ENCODE measurements at regions not wholly inside any gene's neighbourhood (a gene's known extent, or its start where the extent isn't known, plus 50 kb on each side); places are given as distances from the start of the nearest gene placed in this dataset.

DNA sequence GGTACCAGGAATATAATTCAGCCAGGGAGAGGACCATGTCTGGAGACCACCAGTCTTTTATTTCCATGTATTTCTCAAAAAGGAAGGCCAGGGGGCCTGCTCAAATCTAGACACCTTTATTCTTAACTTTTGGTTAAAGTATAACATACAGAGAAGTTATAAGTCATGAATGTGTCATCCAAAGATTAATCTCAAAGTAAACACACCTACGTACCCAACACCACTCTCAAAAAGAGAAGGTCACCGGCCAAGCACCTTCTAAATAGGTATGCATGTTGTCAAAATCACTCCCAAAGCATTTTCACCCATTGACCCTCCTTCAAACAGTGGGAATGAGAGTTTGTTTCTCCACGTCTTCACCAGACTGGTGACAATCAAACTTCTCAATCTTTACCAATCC is 60.0 kb upstream of the FZD10 start:
- TF ChIP-seq, protein P1, sequence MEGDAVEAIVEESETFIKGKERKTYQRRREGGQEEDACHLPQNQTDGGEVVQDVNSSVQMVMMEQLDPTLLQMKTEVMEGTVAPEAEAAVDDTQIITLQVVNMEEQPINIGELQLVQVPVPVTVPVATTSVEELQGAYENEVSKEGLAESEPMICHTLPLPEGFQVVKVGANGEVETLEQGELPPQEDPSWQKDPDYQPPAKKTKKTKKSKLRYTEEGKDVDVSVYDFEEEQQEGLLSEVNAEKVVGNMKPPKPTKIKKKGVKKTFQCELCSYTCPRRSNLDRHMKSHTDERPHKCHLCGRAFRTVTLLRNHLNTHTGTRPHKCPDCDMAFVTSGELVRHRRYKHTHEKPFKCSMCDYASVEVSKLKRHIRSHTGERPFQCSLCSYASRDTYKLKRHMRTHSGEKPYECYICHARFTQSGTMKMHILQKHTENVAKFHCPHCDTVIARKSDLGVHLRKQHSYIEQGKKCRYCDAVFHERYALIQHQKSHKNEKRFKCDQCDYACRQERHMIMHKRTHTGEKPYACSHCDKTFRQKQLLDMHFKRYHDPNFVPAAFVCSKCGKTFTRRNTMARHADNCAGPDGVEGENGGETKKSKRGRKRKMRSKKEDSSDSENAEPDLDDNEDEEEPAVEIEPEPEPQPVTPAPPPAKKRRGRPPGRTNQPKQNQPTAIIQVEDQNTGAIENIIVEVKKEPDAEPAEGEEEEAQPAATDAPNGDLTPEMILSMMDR (IDR thresholded peaks at IDR 0.05) = no peak
- intact Hi-C loops (cut with DNase I, micrococcal nuclease) = no loop called here
- Histone ChIP-seq H3K4me1 (ENCODE audit: insufficient read depth, low read length) (no peaks in the 10 kb centered on the region), H3K36me3 (ENCODE audit: insufficient read depth, low read length) (no peaks in the 10 kb centered on the region), H3K27me3 (ENCODE audit: control insufficient read depth in 1 of 2, insufficient read depth in 2 of 2, low read length in 2 of 2) (peaks cover 5 to 15% of the 10 kb centered on the region in 2 experiments), H3K4me3 (ENCODE audit: low read length) (no peak overlapping the region), H3K9me3 (ENCODE audit: control insufficient read depth in 1 of 2, insufficient read depth in 1 of 2, low read length in 2 of 2) (peaks cover 0 to 20% of the 10 kb centered on the region in 2 experiments), H3K27ac (ENCODE audit: low read depth in 1 of 2, low read length in 2 of 2) (no peak overlapping the region)
- Mint-ChIP-seq H3K27ac (no peak overlapping the region), H3K4me3 (no peak overlapping the region), H3K27me3 (peaks cover 34% of the 10 kb centered on the region), H3K4me1 (ENCODE audit: low read depth) (no peaks in the 10 kb centered on the region), H3K9me3 (no peaks in the 10 kb centered on the region), H3K36me3 (ENCODE audit: low read depth) (no peaks in the 10 kb centered on the region)
- DNase-seq (no peak), ATAC-seq (ENCODE audit: poor library complexity) (no peak)
- POLR2A ChIA-PET = no interaction called here
- CTCF ChIA-PET = no interaction called here

DNA sequence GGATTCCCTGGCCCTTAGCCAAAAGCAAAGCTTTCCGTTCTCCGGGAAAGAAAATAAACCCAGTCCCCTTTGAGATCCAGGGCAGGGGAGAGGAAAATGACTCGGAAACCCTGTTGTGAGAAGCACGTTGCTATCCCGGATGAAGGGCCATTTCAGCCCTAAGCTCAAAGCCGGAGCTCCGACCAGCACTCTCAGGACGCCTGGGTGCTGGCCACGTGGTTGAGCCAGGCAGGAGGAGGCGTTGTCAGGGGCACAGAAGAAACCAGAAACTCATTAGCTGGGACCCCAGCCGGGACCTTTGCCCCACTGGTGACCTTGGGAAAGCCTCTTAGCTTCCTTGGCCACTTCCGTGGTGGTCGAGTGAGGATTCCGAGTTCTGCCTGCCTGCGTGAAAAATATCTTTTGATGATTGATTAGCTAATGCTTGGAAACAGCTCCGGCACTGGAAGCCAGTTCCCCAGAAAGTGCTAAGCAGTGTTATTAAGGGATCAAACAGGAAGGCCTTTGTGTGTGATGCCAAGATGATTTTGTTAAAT is 57.6 kb upstream of the FZD10 start:
- no peaks in the 10 kb centered on the region for H3K4me1 ChIP-seq (ENCODE audit: insufficient read depth, low read length)
- H3K9me3 Mint-ChIP-seq = peaks cover 3% of the 10 kb centered on the region
- H3K9me3 ChIP-seq (ENCODE audit: control insufficient read depth in 1 of 2, insufficient read depth in 1 of 2, low read length in 2 of 2) = peaks cover 7 to 17% of the 10 kb centered on the region in 2 experiments
- no peak for ATAC-seq (ENCODE audit: poor library complexity)
- intact Hi-C loops (cut with DNase I, micrococcal nuclease) = no loop called here
- no peaks in the 10 kb centered on the region for H3K36me3 Mint-ChIP-seq (ENCODE audit: low read depth)
- no peaks in the 10 kb centered on the region for H3K4me1 Mint-ChIP-seq (ENCODE audit: low read depth)
- H3K36me3 ChIP-seq (ENCODE audit: insufficient read depth, low read length) = no peaks in the 10 kb centered on the region
- no peak overlapping the region for H3K4me3 Mint-ChIP-seq
- ChIA-PET POLR2A (no interaction called here), CTCF (no interaction called here)
- no peak for DNase-seq
- no peak overlapping the region for H3K4me3 ChIP-seq (ENCODE audit: low read length)
- peaks cover 5 to 15% of the 10 kb centered on the region in 2 experiments for H3K27me3 ChIP-seq (ENCODE audit: control insufficient read depth in 1 of 2, insufficient read depth in 2 of 2, low read length in 2 of 2)
- TF ChIP-seq, protein P1 (IDR thresholded peaks at IDR 0.05) = no peak
- H3K27me3 Mint-ChIP-seq = peaks cover 39% of the 10 kb centered on the region
- no peak overlapping the region for H3K27ac ChIP-seq (ENCODE audit: low read depth in 1 of 2, low read length in 2 of 2)
- H3K27ac Mint-ChIP-seq = no peak overlapping the region

DNA sequence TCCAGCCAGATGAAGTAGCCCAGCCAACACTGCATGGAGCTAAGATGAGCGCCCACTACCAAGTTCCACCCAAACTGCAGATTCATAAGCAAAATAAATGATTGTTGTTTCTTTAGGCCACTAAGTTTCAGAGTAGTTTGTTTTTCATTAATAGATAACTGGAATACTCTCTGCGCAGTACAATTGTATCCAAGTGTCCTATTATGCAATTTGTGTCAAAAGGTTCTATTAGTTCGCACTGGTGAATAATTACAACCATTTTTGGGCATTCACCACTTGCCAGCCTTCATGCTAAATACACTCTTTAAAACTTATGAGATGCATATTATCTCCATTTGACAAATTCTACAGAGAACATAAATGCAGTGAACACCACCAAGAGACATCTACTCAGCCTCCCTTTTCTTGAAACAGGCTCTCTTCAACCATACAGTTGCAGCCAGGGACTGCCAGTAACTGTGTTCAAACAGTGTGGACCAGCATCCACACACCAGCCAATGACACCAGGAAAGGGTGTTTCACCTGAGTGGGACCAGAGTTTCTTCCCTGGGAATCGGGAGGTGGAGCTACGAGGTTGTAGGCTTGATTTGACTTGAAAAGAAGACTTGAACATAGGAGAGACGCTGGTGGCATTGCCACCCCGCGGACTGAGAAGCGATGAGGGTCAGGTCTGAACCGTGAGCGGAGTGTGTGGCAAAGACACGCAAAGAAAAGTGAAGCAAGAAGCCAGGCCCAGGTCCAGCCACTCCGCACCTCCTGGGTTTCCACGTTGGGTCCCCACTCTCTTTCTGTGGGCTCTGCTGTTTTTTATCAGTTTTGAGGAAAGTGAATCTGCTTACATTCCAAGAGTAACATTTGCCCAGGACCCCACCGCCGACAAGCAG is 53.0 kb upstream of the FZD10 start:
- Histone ChIP-seq H3K9me3 (ENCODE audit: control insufficient read depth in 1 of 2, insufficient read depth in 1 of 2, low read length in 2 of 2) (peaks cover 7 to 20% of the 10 kb centered on the region in 2 experiments), H3K27me3 (ENCODE audit: control insufficient read depth in 1 of 2, insufficient read depth in 2 of 2, low read length in 2 of 2) (peaks cover 5 to 8% of the 10 kb centered on the region in 2 experiments), H3K4me1 (ENCODE audit: insufficient read depth, low read length) (no peaks in the 10 kb centered on the region), H3K36me3 (ENCODE audit: insufficient read depth, low read length) (no peaks in the 10 kb centered on the region), H3K27ac (ENCODE audit: low read depth in 1 of 2, low read length in 2 of 2) (no peak overlapping the region), H3K4me3 (ENCODE audit: low read length) (no peak overlapping the region)
- intact Hi-C loops (cut with DNase I, micrococcal nuclease) = no loop called here
- TF ChIP-seq, protein P1 (IDR thresholded peaks at IDR 0.05) = no peak
- Mint-ChIP-seq H3K36me3 (ENCODE audit: low read depth) (no peaks in the 10 kb centered on the region), H3K9me3 (peaks cover 8% of the 10 kb centered on the region), H3K27ac (no peak overlapping the region), H3K27me3 (peaks cover 42% of the 10 kb centered on the region), H3K4me3 (no peak overlapping the region), H3K4me1 (ENCODE audit: low read depth) (no peaks in the 10 kb centered on the region)
- no peak for DNase-seq
- ATAC-seq (ENCODE audit: poor library complexity) = no peak
- POLR2A ChIA-PET = no interaction called here
- CTCF ChIA-PET = no interaction called here

All from CD4-positive, alpha-beta T cell (primary cell).